Lung (tissue), 11 donors: ENCODE measurements at regions not wholly inside any gene's neighbourhood (a gene's known extent, or its start where the extent isn't known, plus 50 kb on each side); places are given as distances from the start of the nearest gene placed in this dataset.

Experiments
- ATAC-seq: fragments of 200-7000 bp; cut with Tn5 transposase; one replicate; pipeline ENCODE4 v1.9.1; 2020; ENCODE audit warnings: moderate number of reproducible peaks; ENCODE audit not compliant: insufficient read depth, low FRiP score
- DNase-seq, 3 donors: peaks; one replicate each; pipeline ENCODE4 v3.0.0-alpha.2; 2013 to 2017
- H3K27ac ChIP-seq, 2 donors: one replicate each; pipeline ENCODE4 v1.5.1; 2013; ENCODE audit warnings: mild to moderate bottlenecking in 2 of 2, moderate library complexity in 2 of 2, control low read depth in 1 of 2, inconsistent platforms in 1 of 2, low read depth in 1 of 2, low read length in 1 of 2
- H3K27me3 ChIP-seq, 3 donors: one replicate each; pipeline ENCODE4 v1.5.1; 2013; ENCODE audit warnings: low read length in 2 of 3; ENCODE audit not compliant: control insufficient read depth in 3 of 3, insufficient read depth in 3 of 3
- H3K36me3 ChIP-seq, 4 donors: one replicate each; pipeline ENCODE4 v1.5.1; 2013; ENCODE audit warnings: low read length in 4 of 4, mild to moderate bottlenecking in 1 of 4, moderate library complexity in 1 of 4; ENCODE audit not compliant: control insufficient read depth in 4 of 4, insufficient read depth in 4 of 4
- H3K4me1 ChIP-seq, 5 donors: one replicate each; pipeline ENCODE4 v1.5.1; 2013; ENCODE audit warnings: low read length in 5 of 5, mild to moderate bottlenecking in 2 of 5, moderate library complexity in 1 of 5; ENCODE audit not compliant: control insufficient read depth in 5 of 5, insufficient read depth in 5 of 5
- H3K4me3 ChIP-seq: one replicate; pipeline ENCODE4 v1.5.1; 2013; ENCODE audit warnings: mild to moderate bottlenecking, control low read depth, moderate library complexity
- H3K9ac ChIP-seq, 2 donors: one replicate each; pipeline ENCODE4 v1.5.1; 2013; ENCODE audit warnings: low read length in 2 of 2, control low read depth in 1 of 2; ENCODE audit not compliant: insufficient read depth in 1 of 2
- H3K9me3 ChIP-seq, 4 donors: one replicate each; pipeline ENCODE4 v1.5.1; 2013; ENCODE audit warnings: low read length in 3 of 4, mild to moderate bottlenecking in 1 of 4, moderate library complexity in 1 of 4; ENCODE audit not compliant: control insufficient read depth in 4 of 4, insufficient read depth in 3 of 4
- WGBS, 2 donors: extraction: QIAGEN DNeasy Blood & Tissue Kit; methylation state at CpG; one replicate each; pipeline ENCODE4 v1.1.7; 2013; 5-methylcytosine and 5-hydroxymethylcytosine counted together
- TF ChIP-seq, protein P1 (sequence below): IDR thresholded peaks from 2 replicates; pipeline ENCODE4 v1.5.1; 2012; ENCODE audit warnings: mild to moderate bottlenecking; ENCODE audit errors: control extremely low read depth, extremely low read depth
- donor health status: control.
- donor health status: control.
- donor health status: Bipolar disorder and iron deficiency.
- donor health status: healthy.
- donor health status: DM: yes; HTN: yes; CAD: no.

DNA sequence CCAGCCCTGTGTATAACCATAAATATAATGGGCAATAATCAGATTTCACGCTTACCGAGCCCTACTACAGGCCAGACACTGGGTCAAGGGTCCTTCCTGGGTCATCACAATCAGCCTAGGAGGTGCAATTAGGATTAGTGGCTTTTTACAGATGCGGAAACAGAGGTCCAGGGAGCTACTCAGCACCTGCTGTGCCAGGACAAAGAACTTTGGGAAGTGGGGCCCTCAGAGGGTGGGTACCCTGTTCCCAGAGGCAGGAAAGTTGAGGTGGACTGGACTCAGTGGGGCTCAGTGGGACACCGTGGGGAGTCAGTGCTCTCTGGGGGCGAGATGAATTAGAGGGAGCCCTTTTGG is 77.2 kb downstream of the CEBPB start:
- no peaks in the 10 kb centered on the region for H3K27me3 ChIP-seq
- H3K27ac ChIP-seq = peak overlapping the region in 1 of 2 donors; percentile 44
- H3K36me3 ChIP-seq = no peaks in the 10 kb centered on the region
- H3K4me1 ChIP-seq = peaks cover 0 to 18% (median 11%) of the 10 kb centered on the region in 5 donors
- no peak for DNase-seq
- WGBS, 2 donors = 69 to 91% methylated on average over 5 of the region's 5 CpGs
- TF ChIP-seq, protein P1, sequence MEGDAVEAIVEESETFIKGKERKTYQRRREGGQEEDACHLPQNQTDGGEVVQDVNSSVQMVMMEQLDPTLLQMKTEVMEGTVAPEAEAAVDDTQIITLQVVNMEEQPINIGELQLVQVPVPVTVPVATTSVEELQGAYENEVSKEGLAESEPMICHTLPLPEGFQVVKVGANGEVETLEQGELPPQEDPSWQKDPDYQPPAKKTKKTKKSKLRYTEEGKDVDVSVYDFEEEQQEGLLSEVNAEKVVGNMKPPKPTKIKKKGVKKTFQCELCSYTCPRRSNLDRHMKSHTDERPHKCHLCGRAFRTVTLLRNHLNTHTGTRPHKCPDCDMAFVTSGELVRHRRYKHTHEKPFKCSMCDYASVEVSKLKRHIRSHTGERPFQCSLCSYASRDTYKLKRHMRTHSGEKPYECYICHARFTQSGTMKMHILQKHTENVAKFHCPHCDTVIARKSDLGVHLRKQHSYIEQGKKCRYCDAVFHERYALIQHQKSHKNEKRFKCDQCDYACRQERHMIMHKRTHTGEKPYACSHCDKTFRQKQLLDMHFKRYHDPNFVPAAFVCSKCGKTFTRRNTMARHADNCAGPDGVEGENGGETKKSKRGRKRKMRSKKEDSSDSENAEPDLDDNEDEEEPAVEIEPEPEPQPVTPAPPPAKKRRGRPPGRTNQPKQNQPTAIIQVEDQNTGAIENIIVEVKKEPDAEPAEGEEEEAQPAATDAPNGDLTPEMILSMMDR = no peak
- H3K9me3 ChIP-seq = no peaks in the 10 kb centered on the region
- H3K9ac ChIP-seq = no peak overlapping the region
- ATAC-seq = no peak
- H3K4me3 ChIP-seq = no peak overlapping the region

DNA sequence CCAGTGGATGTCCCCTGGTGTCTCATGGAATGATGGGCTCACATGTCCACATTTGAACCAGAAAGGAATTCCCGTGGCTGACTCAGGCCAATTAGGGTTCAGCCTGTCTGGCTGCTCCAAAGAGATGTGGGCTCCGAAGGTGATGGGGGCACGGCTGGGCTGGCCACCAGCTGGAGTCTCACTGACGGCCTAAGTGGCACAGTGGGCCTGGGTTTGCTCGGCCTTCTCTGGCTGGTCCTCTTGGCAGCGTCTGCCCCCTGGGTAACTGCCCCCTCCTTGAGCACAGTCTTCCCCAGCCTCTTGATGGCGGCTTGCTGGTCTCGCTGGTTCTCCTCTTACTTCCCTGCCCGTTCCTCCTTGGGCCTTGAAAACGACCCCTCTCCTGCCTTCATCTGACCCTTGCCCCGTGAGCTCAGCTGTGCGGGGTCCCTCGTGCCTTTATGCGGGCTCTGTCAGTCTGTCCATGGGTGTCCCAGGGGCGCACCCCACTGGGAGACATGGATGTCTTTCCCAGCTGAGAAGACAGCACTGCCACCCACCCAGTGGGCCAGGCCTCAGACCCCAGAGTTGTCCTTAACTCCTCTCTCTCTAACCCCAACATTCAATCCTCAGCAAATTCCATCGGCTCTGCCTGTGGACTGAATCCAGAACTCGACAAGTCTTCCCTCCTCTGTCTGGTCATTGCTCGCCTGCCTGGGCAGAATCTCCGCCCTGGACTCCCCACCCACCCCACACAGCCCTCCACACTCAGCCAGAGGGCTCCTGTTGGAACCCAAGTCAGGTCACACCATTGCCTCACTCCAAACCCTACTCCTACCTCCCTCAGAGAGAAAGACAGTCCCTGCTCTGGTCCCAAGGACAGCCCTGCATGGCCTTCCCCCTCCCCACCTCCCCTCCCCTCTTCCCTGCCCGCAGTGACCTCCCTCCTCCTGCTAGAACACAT is 78.7 kb downstream of the CEBPB start:
- no peak overlapping the region for H3K9ac ChIP-seq
- H3K27ac ChIP-seq = peak overlapping the region in 1 of 2 donors; percentile 40
- TF ChIP-seq, protein P1 = no peak
- DNase-seq (peak in 1 of 3 donors; percentile 25), ATAC-seq (no peak)
- no peak overlapping the region for H3K4me3 ChIP-seq
- no peaks in the 10 kb centered on the region for H3K27me3 ChIP-seq
- no peaks in the 10 kb centered on the region for H3K9me3 ChIP-seq
- 85 to 89% methylated on average over 20 of the region's 20 CpGs for WGBS, 2 donors
- H3K4me1 ChIP-seq = peaks cover 0 to 24% (median 18%) of the 10 kb centered on the region in 5 donors
- H3K36me3 ChIP-seq = no peaks in the 10 kb centered on the region

DNA sequence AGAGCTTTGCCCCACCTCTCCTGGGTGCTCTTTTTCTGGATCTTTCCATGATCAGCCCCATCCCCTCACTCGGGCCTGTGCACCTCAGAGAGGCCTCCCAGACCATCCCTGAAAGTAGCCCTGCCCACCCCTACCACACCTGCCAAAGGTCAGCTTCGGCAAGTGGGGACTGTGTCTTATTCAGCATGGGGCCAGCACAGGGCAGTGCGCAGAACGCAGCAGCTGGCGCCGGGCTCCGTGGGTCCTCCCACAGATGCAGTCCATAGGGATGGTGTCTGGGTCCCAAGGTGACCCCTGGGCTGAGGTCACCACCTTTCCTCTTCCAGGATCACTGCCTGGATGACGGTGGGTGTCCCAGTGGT is 79.4 kb downstream of the CEBPB start:
- no peak overlapping the region for H3K9ac ChIP-seq
- peaks cover 0 to 23% (median 18%) of the 10 kb centered on the region in 5 donors for H3K4me1 ChIP-seq

More for the DNA sequence above, 79.4 kb downstream of the CEBPB start:
- Histone ChIP-seq H3K4me3 (no peak overlapping the region), H3K27ac (no peak overlapping the region), H3K36me3 (no peaks in the 10 kb centered on the region), H3K9me3 (no peaks in the 10 kb centered on the region), H3K27me3 (no peaks in the 10 kb centered on the region)
- WGBS, 2 donors = 85 to 89% methylated on average over 8 of the region's 8 CpGs
- no peak for ATAC-seq
- DNase-seq = no peak
- TF ChIP-seq, protein P1 = no peak
